Fibroblast of villous mesenchyme (primary cell): ENCODE measurements at regions not wholly inside any gene's neighbourhood (a gene's known extent, or its start where the extent isn't known, plus 50 kb on each side); places are given as distances from the start of the nearest gene placed in this dataset.

ENCODE experiments used
- DNase-seq: peaks from one replicate; pipeline ENCODE4 v3.0.0-alpha.2; 2010; ENCODE audit warnings: low read depth
- H3K4me3 ChIP-seq: 2 replicates; pipeline ENCODE4 v1.5.1; 2011; ENCODE audit warnings: low read depth, mild to moderate bottlenecking, low read length
- TF ChIP-seq, protein P1 (sequence below): IDR thresholded peaks from 2 replicates; pipeline ENCODE4 v1.5.1; 2012; ENCODE audit warnings: low read depth, mild to moderate bottlenecking, low read length; ENCODE audit not compliant: insufficient read depth

DNA sequence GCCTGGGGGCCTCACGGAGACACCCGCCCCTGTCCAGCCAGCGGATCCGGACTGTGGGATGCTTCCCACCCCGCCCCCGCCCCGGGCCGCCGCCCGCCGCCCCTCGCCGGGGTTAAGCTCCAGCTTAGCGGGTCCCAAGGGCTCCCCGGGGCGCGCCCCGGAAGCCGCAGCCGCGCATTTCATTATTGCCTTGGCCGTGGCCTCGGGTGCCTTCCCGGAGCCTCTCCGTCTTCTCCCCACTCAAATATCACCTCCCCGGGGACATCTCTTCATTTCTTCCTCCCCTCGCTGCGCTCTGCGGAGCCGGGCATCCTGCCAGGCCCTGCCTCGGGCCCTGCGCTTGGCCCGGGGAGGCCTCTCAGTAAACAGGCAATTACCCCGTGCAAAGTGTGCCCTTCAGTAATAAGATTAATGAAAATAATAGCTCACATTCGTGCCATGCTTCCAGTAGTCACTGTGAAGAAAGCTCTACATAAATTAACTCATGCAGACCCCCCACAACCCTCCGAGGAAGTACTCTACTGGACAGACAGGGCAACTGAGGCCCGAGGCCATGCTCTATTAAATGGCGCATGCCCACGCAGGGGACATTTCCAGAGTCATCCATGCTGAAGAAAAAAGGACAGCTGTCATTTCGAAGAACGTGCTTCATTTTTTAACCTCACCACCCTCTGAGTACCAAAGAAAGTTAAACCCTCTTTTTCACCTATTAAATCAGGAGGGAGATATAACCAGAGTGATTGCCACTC, 49.9 kb upstream of the LAPTM5 start:
- TF ChIP-seq, protein P1, sequence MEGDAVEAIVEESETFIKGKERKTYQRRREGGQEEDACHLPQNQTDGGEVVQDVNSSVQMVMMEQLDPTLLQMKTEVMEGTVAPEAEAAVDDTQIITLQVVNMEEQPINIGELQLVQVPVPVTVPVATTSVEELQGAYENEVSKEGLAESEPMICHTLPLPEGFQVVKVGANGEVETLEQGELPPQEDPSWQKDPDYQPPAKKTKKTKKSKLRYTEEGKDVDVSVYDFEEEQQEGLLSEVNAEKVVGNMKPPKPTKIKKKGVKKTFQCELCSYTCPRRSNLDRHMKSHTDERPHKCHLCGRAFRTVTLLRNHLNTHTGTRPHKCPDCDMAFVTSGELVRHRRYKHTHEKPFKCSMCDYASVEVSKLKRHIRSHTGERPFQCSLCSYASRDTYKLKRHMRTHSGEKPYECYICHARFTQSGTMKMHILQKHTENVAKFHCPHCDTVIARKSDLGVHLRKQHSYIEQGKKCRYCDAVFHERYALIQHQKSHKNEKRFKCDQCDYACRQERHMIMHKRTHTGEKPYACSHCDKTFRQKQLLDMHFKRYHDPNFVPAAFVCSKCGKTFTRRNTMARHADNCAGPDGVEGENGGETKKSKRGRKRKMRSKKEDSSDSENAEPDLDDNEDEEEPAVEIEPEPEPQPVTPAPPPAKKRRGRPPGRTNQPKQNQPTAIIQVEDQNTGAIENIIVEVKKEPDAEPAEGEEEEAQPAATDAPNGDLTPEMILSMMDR = no peak

More for the DNA sequence above, 49.9 kb upstream of the LAPTM5 start:
- no peak overlapping the region for H3K4me3 ChIP-seq
- peak; percentile 60 for DNase-seq
